WI38 (cell line): ENCODE measurements at regions not wholly inside any gene's neighbourhood (a gene's known extent, or its start where the extent isn't known, plus 50 kb on each side); places are given as distances from the start of the nearest gene placed in this dataset.
"Not testable (repeated sequence)": the region's sequence is repeated elsewhere in the genome, so short reads cannot be mapped to it uniquely, and the experiment has no call there.

Experiments used
- H3K4me3 ChIP-seq: 2 replicates; pipeline ENCODE4 v1.5.1; 2011; ENCODE audit warnings: low read depth, mild to moderate bottlenecking, control low read depth, low read length
- TF ChIP-seq, protein P1 (sequence below): IDR thresholded peaks from 2 replicates; pipeline ENCODE4 v1.5.1; 2012; ENCODE audit warnings: low read depth, mild to moderate bottlenecking, control low read depth, low read length

DNA sequence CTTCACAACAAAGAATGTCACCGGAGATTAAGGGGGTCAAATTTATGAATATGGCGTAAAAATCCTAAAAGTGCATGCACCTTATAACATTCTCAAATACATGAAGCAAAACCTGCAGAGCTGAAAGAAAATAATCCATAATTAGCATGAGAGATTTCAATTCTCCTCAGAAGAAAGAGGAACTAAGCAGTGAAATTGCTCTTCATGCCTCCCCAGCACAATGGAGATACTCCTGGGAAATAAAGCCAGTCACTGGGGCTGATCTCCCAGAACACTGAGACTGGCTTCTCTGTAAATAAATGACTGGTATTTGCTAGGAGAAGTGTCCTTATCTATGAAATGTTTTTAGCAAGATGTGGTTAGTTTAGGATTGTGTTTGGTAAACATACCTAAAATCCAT lies 68.1 kb downstream of the GOLGA6L6 start:
- not testable (repeated sequence) for H3K4me3 ChIP-seq

DNA sequence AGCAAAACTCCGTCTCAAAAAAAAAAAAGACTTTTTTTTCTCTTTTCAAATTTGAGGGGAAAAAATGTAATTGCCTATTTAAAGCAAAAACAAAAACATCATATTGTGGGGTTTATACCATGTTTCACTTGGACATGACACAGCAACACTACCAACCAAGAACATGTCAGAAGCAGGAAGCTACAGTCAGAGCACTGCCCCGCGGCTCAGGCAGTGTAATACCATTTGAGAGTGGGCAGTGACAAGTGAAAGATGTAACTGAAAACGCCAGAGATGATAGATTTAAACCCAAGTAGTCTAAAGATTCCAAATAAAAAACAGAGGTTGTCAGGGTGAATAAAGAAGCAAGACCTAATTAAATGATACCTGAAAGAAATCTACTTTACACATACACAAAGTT lies 68.6 kb downstream of the GOLGA6L6 start:
- H3K4me3 ChIP-seq, result not testable (repeated sequence)

DNA sequence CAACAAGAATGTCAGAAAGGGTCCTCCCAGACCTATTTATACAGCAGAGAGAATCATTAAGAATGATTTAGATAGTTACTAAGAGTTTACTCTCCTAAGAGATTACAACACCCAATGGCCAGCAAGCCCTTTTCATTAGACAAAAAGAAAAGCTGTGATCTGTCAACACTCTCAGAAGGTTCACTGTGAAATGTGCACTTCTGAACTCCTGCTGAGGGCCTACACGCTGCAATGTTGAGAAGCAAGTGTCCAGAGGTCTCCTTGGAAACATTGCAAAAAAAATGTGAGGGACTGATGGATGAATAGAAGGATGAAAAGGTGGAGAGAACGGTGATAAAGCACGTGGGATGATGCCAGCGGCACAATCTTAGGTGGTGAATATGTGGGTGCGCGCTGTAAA lies 70.8 kb downstream of the GOLGA6L6 start:
- not testable (repeated sequence) for H3K4me3 ChIP-seq

DNA sequence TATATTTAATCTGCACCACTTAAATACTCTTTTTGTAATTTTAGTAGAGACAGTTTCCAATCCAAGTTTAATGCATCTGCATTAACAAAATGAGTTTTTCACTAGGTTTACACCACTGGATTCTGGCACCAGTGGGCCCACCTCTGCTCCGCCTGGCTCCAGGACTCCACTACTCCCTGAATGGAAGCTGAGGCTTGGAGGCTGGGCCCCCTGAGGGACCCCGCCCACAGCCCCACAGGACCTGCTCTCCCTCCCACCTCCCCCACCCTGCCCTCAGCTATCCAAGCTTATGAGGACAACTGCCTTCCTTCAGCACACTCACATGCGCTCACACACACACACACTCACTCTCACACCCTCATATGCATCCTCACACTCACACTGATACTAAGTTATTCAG lies 100.5 kb downstream of the GOLGA6L6 start:
- H3K4me3 ChIP-seq, result not testable (repeated sequence)

DNA sequence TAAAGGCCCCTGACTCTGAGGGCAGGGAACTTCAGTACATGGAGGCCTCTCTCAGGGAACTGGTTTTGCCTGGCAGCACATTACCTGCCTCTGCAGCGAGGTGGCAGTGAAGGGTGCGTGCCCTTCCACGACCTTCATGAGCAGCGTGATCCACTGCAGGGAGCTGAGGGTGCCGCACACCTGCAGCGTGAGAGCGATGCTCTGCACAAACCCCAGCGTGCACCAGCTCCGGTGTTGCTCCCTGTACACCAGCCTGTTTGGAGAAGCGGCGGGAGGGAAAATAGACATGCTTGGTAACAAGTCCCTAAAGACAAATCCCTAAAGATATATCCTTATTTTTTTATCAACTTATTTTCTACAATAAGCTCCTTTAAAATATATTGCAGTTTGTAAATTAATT lies 101.2 kb downstream of the GOLGA6L6 start:
- not testable (repeated sequence) for H3K4me3 ChIP-seq

DNA sequence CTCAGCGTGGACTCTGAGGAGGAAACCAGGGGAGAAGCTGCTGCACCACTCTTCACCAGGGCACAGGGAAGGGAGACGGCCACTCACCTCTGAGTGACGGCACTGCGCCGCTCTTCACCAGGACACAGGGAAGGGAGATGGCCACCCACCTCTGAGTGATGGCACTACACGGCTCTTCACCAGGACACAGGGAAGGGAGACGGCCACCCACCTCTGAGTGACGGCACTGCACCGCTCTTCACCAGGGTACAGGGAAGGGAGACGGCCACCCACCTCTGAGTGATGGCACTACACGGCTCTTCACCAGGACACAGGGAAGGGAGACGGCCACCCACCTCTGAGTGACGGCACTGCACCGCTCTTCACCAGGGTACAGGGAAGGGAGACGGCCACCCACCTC lies 102.5 kb downstream of the GOLGA6L6 start:
- H3K4me3 ChIP-seq, result not testable (repeated sequence)

DNA sequence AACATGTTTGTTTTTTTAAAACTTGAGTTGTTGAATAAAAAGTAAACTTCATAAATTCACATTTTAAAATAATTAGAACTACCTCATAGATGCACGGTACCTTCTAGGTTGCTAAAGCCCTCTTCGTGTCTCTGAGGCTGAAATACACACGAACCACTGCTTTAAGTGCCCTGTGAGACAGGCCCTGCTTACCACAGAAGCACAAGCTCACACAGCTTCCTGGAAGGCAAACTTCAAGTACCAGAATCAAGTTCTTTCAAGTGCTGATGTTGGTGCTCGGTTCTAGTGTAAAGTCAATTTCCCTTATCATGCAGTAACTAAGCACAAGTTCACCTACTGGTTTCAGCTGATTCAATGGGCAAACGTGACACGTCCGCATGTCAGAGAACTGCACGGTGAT lies 103.3 kb downstream of the GOLGA6L6 start:
- not testable (repeated sequence) for H3K4me3 ChIP-seq

DNA sequence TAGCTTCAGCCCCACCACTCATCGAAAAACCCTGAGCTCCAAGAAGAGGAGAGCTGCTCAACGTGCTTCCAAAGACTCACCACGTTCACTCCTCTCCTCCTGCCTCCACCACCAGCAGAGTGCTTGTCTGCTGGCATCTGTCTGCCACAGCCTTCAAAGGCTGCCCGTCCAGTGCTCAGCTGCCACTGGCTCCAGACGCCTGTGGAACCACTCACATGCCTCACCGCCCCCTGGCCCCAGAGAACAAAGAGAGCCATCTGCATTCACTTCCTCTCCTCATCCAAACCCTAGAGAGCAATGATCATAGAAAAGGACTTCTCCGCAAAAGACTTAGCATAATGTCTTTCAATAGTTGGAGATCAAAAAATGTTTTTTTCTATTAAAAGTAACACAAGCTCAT lies 108.1 kb downstream of the GOLGA6L6 start:
- H3K4me3 ChIP-seq, result not testable (repeated sequence)

DNA sequence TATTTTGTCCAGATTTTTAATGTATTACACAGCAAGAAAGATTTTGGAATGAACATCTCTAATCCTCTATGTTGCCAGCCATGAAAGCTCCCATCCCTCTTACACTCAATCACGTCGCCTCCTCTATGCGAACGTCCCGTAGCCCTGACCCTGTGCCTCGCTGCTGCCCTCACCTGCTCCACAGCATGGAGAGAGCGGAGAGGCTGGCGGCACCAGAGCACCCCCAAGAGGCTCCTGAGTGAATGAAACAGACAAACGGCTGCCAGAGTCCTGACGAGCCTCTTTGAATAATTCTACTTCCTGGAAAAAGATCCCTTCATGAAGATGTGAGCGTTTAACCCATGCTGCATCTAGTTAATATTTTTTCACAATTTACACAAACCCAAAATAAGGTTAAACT lies 111.1 kb downstream of the GOLGA6L6 start:
- H3K4me3 ChIP-seq, result not testable (repeated sequence)

DNA sequence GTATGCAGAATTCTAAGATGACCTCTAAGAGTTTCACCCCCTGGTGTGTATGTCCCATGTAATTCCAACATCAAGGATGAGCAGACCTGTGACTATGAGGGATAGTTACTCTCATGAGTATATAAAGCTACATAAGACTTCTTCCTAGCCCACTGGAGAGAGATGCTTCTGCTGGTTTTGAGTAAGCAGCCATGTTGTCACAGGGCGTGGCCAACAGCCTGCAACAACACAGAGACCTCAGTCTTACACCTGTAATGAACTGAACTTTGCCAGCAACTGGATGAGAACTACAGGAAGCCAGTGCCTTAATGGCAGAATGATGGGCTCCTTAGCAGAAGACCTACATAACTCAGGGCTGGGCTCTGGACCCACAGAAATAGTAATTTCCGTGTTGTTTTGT lies 120.9 kb downstream of the GOLGA6L6 start:
- not testable (repeated sequence) for H3K4me3 ChIP-seq

DNA sequence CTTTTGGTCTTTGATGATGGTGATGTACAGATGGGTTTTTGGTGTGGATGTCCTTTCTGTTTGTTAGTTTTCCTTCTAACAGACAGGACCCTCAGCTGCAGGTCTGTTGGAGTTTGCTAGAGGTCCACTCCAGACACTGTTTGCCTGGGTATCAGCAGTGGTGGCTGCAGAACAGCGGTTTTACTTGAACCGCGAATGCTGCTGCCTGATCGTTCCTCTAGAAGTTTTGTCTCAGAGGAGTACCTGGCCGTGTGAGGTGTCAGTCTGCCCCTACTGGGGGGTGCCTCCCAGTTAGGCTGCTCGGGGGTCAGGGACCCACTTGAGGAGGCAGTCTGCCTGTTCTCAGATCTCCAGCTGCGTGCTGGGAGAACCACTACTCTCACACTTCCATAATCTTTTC lies 125.0 kb downstream of the GOLGA6L6 start:
- H3K4me3 ChIP-seq, result not testable (repeated sequence)

DNA sequence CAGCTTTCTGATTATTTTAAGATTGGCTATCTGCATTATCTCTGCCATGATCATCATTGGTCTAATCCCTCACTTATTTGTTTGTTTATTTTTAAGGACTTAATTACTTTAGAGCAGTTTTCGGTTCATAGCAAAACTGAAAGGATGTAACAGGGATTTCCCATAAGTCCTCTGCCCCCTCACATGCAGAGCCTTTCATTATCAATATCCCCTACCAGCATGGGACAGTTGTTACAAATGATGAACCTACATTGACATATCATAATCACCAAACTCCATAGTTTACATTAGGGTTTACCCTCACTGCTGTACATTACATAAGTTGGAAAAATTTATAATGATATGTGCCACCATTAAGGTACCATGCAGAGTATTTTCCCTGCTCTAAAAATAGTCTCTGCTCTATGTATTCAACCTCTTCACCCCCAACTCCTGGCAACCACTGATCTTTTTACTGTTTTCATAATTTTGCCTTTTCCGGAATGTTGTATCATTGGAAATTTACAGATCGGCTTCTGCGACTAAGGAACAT lies 131.9 kb downstream of the GOLGA6L6 start:
- not testable (repeated sequence) for H3K4me3 ChIP-seq

DNA sequence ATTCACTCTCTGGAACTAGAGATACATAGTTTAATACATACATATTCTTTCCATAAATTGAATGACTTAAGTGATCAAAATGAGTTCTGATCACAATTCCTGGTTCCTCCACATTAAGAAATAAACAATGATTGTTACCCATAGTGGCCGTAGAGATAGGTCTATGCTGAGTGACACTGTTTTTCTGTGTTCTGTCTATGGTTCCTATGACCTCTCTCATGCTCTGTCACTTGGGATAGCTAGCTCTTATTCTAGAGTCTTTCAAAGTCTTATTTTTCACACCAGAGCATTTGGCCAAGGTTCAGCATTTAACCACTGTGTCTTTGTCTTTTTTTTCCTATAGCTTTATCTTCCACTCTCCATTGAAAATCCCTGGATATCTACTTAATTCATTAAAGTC lies 132.4 kb downstream of the GOLGA6L6 start:
- TF ChIP-seq, protein P1, sequence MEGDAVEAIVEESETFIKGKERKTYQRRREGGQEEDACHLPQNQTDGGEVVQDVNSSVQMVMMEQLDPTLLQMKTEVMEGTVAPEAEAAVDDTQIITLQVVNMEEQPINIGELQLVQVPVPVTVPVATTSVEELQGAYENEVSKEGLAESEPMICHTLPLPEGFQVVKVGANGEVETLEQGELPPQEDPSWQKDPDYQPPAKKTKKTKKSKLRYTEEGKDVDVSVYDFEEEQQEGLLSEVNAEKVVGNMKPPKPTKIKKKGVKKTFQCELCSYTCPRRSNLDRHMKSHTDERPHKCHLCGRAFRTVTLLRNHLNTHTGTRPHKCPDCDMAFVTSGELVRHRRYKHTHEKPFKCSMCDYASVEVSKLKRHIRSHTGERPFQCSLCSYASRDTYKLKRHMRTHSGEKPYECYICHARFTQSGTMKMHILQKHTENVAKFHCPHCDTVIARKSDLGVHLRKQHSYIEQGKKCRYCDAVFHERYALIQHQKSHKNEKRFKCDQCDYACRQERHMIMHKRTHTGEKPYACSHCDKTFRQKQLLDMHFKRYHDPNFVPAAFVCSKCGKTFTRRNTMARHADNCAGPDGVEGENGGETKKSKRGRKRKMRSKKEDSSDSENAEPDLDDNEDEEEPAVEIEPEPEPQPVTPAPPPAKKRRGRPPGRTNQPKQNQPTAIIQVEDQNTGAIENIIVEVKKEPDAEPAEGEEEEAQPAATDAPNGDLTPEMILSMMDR, result no peak
- no peak overlapping the region for H3K4me3 ChIP-seq

DNA sequence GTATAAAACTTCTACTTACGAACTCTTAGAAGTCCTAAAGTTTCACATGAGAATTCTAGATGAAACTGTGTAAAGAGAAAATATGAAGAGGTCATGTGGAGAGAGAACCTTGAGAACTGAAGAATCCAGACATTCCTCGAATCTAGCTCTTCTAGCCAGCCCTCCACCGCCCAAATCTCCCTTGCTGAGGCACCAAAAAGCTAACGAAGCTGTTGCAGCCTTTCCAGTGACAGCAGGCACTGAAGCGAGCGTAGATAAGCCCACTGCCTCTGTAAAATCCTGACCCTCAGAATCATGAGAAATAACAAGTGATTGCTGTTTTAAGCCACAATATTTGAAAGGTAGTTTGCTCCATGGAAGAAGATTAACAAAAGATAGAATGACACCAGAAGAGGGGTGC lies 134.0 kb downstream of the GOLGA6L6 start:
- TF ChIP-seq, protein P1, result no peak
- no peak overlapping the region for H3K4me3 ChIP-seq

DNA sequence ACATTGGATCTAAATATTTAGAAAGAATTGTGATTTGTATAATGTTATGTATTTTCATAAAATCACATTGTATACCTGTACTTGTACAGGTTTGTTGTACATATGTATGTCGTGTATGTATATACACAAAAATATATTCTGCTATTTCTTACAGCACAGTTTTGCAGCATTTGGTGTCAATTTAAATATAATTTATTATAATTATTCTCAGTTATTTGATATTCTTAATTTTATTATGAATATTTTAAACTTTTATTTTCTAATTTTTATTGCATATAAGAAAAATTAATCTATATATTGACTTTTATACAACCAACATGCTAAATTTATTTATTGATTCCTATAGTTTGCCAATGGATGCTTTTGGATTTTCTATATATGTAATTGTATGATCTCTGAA lies 137.0 kb downstream of the GOLGA6L6 start:
- H3K4me3 ChIP-seq, result not testable (repeated sequence)

DNA sequence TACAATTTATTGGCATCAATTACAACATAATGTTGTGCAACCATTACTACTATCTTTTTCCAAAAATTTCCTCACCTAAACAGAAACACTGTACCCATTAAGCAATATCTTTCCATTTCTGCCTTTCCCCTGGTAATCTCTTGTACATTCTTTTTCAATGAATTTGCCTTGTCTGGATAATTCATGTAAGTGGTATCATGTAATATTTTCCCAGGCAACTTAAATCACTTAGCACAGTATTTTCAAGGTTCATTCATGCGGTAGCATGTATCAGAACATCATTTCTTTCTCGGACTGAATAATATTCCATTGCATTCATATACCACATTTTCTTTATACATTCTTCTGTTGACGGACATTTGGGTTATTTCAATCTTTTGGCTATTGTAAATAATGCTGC lies 139.0 kb downstream of the GOLGA6L6 start:
- H3K4me3 ChIP-seq, result not testable (repeated sequence)

DNA sequence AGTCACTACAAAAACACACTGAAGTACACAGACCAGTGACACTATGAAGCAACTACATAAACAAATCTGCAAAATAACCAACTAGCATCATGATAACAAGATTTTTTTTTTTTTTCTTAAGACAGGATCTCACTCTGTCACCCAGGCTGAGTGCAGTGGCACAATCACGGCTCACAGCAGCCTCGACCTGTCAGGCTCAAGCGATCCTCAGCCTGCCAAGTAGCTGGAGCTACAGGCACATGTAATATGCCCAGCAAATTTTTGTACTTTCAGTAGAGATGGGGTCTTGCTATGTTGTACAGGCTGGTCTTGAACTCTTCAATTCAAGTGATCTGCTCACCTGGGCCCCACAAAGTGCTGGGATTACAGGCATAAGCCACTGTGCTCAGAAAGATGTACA lies 140.5 kb downstream of the GOLGA6L6 start:
- not testable (repeated sequence) for H3K4me3 ChIP-seq

DNA sequence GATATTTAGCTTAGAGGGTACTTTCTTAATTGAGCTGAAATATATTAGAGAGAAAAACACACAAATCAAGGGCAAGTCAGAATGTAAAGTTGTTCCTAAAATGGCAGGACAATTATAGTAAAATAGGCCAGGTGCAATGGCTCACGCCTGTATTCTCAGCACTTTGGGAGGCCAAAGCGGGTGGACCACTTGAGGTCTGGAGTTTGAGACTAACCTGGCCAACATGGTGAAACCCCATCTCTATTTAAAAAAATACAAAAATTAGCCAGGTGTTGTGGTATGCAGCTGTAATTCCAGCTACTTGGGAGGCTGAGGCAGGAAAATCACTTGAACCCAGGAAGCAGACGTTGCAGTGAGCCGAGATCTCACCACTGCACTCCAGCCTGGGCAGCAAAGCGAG lies 142.9 kb downstream of the GOLGA6L6 start:
- H3K4me3 ChIP-seq, result not testable (repeated sequence)

DNA sequence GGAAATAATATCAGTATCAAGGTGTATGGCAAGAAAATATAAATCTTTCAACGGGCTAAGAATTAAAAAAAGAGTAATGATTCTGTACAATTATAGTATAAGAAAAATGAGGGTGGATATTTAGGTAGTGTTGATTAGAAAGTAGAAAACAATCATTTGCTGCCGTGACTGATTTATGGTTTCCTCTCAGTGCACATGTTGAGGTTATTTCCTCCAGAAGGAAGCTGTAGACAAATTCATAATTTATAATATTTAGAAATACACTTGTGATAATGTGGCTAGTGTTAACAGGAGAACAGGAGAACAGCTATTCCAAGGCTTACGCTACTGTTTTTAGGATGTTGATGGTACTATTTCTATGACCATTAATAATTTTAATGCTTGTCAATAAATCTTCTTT lies 153.4 kb downstream of the GOLGA6L6 start:
- H3K4me3 ChIP-seq, result not testable (repeated sequence)
